HG03460 (cell line): ENCODE measurements at regions not wholly inside any gene's neighbourhood (a gene's known extent, or its start where the extent isn't known, plus 50 kb on each side); places are given as distances from the start of the nearest gene placed in this dataset.
"Not testable (repeated sequence)": the region's sequence is repeated elsewhere in the genome, so short reads cannot be mapped to it uniquely, and the experiment has no call there.

Experiments used
- ATAC-seq: cut with Tn5 transposase; IDR thresholded peaks from one replicate; pipeline ENCODE4 v1.9.1; 2021; ENCODE audit not compliant: unreplicated experiment

DNA sequence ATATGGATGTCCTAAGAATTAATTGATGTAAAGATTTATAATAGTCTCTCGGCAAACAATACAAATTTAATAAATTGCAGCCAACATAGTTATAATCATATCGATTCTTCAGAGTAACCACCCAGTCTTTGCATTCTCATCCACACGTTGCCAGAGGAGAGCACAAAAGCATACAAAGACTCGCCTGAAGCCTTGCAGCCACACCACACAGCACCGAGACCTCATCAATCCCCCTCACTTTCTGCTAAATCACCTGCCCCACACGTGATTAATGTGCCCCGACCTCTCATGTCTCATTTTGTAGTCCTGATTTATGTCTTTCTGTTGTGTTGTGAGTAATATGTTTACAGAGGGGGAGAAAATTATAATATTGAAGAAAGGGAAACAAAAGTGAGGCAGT lies 510.4 kb downstream of the TRIML1 start:
- no peak for ATAC-seq

- ATAC-seq, result no peak
Measured at GRCh38 chr4:188650516-188650915, 511.3 kb downstream of the TRIML1 start.

DNA sequence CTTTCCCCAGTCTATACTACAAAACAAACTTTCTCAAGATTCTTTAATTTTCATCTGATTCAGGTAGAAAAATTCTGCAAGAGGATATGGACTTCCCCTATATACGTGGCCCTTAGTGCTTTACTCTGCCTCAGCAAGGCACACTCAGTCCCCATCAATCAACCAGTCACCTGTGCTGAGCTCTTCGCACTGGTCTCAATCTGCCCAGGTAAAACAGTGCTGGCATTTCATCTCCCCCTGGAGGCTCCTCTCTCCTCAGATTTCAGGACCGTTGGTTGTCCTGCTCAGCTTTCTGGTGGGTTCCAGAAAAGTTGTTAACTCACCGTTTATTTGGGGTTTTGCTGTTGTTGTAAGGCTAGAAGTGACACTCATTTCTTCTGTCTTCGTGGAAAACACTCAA lies 518.1 kb downstream of the TRIML1 start:
- no peak for ATAC-seq

DNA sequence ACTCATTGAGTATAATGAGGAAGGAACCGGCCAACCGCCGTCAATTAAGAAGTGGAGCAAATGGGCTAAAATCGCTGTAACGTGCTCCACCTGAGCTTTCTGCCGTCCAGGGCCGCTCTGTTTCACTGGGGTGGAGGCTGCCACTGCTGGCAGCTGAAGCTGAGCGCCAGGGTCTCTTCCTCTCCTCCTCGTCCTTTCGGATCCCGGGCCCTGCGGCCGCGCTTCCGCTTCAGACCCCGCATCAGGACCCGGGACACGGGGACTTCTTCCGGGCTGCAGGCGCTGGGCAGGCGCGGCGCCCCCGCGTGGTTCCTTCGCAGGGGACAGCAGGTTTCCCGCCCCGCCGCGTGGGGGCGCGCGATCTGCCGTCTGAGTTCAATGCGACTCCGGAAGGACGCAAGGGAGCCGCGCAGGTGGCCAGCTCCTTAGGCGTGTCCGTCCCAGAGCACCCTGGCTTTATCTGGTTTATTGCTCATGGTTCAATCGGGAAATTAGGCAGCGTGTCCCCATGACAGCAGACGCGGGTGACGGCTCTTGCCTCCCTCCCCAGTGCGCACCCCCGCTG lies 519.8 kb downstream of the TRIML1 start:
- no peak for ATAC-seq

DNA sequence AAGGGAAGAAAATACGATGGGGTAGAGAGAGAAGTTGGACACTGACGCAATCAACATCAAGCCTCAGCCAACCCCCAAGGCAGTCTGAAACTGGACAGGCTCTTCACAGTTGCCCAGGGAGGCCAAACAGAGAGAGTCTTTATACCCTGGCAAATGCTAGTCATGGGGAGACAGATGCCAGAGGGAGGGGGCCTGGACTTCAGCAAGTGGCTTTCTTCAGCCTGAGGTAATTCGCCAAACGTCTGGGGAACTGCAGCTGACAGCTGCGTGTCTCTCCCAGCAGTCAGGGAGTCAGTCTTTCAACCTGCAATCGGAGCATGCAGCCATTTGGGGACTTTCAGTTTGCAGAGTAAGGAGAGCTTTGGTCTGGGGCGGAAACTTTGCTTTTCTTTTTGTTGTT lies 521.6 kb downstream of the TRIML1 start:
- no peak for ATAC-seq

GRCh38 chr4:188661502-188661901 lies 522.3 kb downstream of the TRIML1 start:
- no peak for ATAC-seq

DNA sequence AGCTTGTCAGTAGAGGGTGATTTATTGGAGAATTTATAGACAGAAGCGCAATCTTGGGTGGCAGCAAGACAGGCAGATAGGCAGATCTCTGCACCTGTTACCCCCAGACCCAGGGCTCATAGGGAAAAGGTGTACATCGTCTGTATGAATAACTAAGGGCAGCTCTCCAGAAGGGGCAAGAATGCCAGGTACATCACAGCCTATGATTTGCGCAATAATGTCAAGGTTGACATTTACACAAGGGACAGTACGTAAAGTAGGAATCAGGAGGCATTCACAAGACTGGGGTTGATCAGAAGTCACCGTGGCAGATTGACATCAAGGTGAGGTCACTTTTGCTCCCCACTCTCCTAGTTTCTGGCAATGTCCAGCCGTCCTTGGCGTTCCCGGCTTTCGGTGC lies 524.1 kb downstream of the TRIML1 start:
- no peak for ATAC-seq

DNA sequence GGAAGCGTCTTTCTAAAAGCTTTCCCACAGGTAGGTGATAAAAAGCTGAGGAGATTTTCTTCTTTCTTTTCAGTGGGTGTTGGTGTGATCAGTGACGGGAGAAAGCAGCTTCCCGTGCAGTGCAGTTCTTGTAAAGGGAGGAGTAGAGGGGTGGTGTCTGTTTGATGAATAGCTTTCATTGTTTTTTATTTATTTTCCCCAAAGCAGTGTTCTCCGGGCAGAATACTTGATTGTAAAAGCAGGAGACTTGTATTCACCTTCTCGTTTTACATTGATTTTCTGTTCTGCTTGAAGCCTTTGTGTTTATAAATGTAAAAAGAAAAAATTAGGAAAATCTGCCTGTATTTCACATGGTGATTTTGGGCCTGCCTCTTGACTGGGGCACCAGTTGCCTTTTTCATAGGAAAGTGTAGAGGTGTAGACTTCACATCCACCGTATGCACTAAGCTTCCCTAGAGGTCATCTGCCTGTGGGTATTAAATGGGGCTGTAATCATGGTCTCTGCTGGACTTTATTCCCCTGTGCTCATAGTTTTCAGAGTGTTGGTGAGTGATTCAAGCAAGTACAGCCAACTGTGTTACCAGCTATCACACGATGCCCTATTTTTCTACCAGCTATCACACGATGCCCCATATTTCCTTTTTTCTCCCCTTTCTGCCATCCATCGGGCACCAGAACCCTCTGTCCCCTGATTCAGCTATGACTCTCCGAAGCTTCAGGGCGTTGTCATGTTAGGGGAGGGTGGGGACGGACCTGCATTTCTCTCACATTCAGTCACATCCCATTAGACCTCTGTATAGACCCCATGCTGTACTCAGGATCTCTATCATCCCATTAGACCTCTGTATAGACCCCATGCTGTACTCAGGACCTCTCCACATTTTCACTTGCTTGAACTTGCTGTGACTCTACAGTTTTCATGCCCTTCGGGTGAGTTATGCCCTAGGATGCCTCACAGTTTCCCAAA lies 526.5 kb downstream of the TRIML1 start:
- ATAC-seq, result no peak

GRCh38 chr4:188678691-188679090 lies 539.5 kb downstream of the TRIML1 start:
- ATAC-seq, result not testable (repeated sequence)

DNA sequence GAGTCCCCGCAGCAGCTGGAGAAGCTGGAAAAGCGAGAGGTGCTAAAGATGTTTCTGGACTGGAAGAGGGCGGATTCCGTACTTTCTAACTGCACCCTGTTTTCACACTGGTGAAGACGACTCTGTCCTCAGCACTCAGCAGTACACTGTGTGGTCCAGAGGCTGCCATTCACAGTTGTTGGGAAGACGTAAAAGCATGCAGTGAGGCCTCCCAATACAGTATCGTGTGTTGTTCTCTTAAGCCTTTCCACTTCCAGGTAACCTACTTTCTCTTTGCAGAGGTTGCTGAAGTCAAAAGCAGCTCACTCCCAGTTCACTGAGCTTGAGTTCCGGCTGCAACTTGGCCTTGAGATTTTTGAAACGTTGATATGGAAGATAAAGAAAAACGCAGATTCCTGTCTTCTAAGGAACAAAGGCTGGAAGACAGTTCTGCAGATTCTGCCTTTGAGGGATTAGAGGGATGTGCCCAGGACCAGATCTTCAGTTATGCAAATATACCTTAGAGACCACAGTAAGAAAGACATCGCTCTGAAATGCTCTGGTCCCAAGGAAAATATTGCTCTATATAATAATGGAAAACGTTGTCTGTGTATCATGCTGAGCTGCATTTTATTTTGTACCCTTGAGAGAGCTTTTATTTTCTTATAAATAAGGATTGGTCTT lies 540.9 kb downstream of the TRIML1 start:
- no peak for ATAC-seq

DNA sequence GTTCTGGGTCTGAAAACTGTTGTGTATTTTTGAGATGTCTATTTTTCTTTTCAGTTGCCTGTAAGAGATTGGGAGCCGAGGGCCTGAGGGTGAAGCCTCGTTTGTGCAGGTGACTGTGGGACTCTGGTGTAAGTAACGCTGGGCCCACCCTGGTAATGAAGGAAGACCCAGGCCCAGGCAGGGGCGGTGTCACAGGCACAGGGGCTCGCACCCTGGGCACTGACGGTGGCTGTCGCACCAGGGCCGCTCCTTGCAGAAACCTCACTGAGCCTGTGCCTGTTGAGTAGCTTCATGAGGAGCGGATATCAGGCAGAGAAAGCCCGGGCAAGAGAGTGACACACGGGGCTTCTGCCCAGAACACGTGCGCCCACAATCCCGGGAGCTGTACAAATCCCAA lies 541.4 kb downstream of the TRIML1 start:
- ATAC-seq, result no peak

- no peak for ATAC-seq
Measured at GRCh38 chr4:188682321-188682720, 543.1 kb downstream of the TRIML1 start.

DNA sequence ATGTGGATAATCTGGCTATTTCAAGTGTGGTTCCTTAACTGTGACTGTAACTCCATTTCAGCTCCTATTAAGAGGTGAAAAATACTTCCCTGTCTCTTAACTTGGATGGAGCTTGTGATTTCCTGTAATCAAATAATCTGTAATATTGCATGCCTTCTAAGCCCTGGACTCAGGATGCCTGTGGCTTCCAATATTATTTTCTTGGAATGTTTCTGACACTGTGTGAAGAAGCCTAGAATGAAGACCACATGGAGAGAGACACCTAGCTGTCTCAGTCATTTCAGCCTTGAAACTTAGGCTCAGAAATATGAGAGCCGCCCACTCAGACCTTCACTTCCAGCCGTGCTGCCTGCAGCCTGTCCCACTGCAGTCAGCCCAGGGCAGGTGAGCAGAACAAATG lies 544.3 kb downstream of the TRIML1 start:
- no peak for ATAC-seq

DNA sequence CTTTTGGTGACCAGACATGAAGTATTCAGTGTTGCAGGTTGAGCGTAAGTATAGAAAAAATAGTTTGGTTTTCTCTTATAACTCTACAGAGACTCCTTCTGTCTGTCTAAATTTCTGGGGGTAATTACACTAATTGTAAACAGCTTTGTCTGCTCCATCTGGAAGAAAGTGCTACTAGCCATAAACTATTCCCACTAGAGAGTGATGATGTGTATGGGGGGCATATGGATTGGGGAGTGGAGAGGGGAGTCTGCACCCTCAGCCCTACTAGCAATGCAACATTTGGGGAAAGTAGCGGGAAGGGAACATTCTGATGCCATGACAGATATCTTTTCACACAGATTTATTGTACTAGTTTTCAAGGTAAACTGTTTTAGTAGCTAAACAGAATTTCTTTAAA lies 549.7 kb downstream of the TRIML1 start:
- no peak for ATAC-seq

GRCh38 chr4:188691811-188692210 lies 552.6 kb downstream of the TRIML1 start:
- ATAC-seq, result no peak

DNA sequence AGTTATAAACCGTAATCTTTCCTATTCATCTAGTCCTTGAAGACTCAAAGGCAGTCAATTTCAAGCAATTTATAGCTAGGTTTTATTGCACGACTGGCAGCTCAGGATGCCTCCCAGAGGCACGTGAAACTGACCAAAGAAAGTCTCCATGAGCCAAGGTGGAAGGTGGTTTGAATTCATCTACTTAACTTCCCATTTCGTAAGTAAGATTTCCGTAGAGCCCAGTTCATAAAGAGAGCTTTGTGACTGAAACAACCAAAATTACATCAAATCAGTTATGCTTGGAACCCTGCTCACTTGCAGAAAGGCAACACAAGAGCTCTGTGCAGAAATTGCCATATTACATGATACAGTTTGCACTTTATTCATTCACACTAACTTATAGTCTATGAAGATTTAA lies 556.0 kb downstream of the TRIML1 start:
- ATAC-seq, result no peak

GRCh38 chr4:188697243-188697642 lies 558.0 kb downstream of the TRIML1 start:
- no peak for ATAC-seq

DNA sequence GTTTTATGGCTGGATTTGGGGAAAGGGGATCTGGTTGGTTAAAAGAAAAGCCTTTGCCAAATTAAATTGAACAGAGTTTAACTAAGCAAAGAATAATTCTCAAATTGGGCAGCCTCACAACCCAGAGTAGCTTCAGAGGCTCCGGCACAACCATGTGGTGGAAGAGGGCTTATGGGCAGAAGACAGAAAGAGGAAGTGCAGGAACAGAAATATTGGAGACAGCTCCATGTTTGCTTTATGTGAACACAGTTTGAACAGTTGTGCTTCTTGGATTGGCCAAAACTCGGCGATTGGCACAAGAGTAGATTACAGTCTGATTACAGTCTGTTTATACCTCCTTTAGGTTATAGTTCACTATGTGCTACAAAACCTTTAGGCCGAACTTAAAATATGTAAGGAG lies 562.7 kb downstream of the TRIML1 start:
- no peak for ATAC-seq

GRCh38 chr4:188704288-188704687 lies 565.0 kb downstream of the TRIML1 start:
- no peak for ATAC-seq

DNA sequence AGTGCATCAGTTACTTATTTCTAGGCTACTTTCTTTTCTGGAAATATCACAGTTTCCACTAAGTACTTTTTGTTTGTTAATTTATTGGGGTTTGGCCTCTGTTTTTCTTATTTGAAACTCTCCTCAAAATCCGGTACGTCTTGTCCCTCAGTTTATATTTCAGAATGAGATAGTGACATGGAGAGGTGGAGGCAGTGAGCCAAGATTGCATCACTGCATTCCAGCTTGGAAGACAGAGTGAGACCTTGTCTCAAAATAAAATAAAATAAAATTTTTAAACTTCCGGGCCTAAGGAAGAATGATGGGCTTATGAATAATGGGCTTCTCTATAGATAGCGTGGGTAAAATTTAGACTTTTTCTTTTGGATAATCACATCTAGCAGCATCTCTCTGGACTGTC lies 567.8 kb downstream of the TRIML1 start:
- ATAC-seq, result no peak

- ATAC-seq, result no peak
Measured at GRCh38 chr4:188714501-188714900, 575.3 kb downstream of the TRIML1 start.

GRCh38 chr4:188714907-188715306 lies 575.7 kb downstream of the TRIML1 start:
- ATAC-seq, result no peak
